HG02571 (cell line): ENCODE measurements at regions not wholly inside any gene's neighbourhood (a gene's known extent, or its start where the extent isn't known, plus 50 kb on each side); places are given as distances from the start of the nearest gene placed in this dataset.
A peak's percentile ranks its signal among the peaks of the same experiment; 100 is the strongest.

Experiments used
- ATAC-seq: cut with Tn5 transposase; IDR thresholded peaks from one replicate; pipeline ENCODE4 v1.9.1; 2021; ENCODE audit warnings: mild to moderate bottlenecking, moderate library complexity; ENCODE audit not compliant: unreplicated experiment

DNA sequence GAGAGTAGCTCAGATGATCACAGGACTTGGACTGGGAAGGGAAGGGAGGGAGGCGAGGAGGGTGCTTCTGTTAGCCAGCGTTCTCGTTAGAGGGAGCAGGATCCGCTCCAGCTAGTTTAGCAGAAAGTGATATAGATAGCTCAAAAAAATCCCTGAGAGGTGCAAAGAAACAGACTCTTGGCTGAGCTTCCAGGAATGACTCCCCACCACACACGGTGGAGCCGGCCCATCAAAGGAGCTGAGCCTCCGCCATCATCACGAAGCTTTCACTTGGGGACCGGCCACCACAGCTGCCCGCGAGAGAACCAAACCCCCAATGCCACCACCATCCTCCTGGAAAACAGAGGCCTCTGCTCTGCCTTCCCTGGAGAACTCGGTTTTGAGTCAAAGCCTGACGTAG, 124.6 kb upstream of the BCL2L14 start:
- ATAC-seq, result no peak

DNA sequence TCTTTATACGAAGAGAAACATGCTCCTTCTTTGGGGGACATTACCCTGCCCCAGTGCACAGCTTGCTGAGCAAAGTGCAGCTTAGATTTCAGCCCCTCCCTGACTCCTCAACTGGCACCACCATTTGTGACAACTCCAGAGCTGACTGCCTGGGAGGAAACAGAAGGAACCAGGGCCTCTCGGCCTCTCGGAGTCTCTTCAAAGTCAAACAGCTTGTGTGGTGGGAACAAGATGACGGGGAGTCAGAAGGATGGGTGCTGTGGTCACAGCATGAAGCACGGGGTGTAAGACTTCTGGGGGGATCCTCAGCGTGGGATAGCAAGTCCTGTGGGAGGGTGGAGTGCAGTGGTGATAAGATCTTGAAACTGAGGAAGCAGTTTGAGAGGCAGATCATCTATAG, 123.5 kb upstream of the BCL2L14 start:
- ATAC-seq, result no peak

DNA sequence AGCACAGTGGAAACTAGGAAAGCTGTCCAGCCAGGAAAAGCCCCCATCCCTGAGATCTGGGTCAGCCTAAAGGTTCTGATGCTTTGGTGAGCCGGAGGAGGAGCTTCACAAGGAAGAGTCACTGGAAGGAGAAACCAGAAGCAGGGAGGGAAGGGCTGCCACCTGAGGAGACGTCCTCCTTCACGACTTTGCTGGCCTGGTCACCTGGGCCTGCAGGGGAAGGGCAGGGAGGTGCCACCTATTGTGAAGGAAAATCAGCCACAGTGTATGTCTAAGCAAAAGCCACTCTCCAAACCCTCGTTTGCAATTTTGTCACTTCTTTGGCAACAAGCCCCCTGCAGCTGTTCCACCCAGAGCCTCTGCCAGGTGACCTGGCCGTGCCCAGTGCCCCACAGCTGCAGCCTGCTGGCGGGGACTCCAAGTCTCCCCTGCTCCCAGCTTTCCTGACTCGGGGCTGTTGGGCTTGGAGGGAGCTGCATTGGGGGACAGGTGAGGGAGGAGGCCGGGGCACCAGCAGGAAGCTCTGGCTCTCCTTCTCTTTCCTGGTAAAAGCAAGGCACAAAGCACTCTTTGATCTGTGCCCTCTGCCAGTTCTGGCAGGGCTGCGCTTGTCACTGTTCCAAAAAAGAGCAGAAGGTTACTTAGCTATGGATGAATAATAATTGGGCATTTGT, 120.9 kb upstream of the BCL2L14 start:
- ATAC-seq, result no peak

DNA sequence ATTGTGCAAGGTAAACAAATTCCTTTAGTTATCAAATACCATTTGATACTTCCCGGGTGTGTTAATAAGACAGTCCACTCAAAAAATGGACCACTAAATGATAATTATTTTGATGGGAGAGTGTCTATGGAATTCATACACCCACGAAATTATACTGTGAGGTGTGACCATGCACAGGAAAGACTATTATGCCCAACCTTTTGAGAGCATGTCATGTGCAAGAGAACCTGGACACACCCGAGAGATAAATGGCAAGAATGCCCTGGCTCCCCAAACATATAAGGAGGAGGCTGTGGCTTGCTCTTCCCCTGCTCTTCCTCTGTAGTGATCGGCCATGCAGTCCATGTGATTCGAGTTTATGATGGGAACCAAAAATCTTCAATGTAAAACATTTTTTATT, 119.5 kb upstream of the BCL2L14 start:
- ATAC-seq, result no peak

DNA sequence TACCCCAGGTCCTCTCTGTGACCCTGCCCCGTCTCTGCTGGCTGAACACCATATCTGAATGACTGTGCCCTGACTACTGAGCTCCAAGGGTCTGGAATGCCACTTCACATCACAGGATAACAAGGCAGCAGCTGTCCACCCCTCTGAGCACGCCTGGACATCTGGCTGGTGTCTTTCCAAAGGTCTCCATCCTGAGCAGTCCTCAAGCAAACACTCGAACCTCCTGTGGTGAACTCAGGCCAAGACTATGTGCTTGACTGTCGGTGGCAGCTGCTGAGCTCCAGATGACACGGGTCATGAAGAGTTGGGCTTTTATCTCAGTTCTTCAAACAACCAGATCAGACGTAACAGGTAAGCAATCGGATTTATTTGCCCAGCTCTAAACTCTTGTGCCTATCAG, 117.2 kb upstream of the BCL2L14 start:
- no peak for ATAC-seq

DNA sequence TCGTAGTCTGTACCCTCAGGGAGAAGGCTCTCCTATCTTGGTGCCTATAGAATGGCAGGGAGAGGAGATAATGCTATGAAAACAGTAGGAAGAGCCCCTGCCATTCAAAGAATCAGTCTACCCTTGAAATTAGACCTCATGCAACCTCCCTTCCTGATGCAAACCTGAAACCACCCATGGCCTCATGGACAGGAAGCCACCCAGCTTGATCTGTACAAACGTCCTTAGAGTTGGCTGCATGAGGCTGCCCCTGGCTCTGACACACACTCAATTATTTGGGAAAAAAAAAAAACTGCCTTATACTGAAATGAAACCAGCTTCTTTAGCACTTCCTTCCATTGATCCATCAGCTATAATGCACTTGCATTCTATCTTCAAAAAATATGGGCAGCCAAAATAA, 116.6 kb upstream of the BCL2L14 start:
- ATAC-seq, result no peak

DNA sequence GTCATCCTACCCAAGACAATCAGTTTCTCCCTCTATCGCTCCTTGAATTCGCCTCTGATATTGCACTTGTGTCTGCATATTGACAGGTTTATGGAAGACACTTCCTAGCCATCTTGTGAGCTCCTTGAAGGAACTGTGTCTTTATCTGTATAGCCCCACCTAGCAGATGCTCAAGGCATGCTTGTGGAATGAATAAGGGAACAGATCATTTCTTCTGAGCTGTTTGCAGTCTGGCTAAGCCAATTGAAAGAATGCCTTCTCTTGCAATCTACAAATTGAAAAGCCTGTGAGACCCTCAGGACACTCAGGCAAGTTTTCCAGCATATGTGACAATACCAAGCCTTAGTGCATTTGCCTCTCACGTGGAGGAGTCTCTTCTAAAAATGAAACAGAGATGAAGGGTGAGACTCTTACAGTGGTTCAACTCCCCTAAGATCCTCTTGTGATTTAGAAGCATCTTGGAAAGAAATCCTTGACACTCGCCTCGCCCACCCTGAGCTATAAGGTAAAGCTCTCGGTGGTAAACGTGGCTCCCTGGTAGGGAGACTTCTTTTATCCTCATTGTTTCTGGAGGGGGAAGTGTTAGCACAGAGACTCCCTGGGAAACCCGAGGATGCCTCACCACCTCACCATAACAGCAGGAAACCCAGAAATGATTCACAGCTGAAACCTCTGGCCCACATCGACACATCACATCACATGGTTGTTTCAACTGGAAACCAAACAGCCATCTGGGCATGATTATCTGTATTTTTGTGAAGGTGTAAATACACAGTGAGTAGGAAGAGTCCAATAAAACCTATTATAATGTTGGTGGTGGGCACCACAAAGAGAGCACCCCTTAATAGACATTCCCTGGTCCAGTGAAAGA, 112.3 kb upstream of the BCL2L14 start:
- ATAC-seq, result no peak

DNA sequence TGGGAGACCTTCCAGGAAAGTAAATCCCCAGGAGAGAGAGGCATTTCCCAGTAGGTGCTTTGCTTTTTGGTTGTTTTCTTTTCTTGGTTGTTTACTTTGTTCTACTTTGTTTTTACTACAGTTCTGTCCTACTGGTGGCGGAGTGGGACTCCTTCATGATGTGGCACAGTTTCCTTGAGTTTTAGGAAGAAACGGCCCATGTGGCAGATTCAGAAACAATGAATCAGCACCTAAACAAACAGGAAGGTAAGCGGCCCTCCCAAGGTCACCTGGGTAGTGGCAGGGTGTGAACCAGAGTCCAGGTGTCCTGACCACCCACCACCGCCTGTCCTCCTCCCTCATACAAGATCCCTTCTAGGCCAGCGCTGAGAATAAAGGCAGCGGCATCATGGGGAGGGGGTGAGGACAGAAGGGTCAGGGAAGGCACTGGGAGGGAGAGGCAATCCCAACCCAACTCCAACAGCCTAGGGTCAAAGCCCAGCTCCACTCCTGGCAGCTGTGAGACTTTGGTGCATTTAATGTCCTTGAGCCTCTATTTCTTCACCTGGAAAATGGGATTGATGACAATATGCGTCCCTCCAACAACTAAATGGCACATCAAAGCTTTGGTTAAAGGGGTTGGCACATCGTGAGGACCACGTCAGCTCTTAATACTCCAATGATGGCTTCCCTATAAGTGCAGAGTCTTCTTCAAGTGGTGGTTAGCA, 111.5 kb upstream of the BCL2L14 start:
- no peak for ATAC-seq

DNA sequence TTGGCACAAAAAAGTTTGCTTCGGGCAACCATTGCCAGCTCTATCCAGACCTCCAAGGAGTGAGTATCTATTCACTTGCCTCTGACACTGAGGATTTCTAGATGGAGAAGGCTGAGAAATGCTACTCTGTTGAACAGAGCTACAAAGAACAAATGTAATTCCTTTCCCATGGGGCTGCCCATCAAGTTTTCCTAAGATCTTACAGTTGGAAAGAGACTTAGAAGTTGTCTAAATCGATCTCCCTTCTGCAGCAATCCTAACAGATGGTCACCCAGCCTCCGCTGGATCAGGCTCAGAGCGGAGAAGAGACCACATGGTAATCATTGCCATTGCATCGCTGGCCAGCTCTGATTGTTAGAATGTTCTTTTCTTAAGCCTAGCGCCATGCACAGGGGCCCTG, 110.1 kb upstream of the BCL2L14 start:
- no peak for ATAC-seq

DNA sequence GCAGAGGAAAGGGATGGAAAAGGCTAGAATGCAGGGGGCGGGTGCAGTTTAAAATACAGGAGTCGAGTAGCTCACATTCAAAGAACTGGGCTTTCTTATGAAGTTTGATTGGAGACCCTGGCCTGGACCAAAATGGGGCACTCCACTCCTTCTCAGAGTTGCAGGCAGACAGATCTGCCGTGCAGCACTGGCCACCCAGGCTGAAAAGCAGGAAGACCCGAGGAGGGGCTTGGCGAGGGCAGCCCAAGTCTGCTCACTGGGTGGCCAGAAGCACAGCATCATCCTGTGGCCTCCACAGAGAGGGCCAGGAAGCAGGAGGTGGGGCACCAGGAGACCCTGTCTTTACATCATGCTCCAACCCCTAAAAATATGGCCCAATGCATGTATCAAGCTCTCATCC, 109.1 kb upstream of the BCL2L14 start:
- ATAC-seq, result no peak

DNA sequence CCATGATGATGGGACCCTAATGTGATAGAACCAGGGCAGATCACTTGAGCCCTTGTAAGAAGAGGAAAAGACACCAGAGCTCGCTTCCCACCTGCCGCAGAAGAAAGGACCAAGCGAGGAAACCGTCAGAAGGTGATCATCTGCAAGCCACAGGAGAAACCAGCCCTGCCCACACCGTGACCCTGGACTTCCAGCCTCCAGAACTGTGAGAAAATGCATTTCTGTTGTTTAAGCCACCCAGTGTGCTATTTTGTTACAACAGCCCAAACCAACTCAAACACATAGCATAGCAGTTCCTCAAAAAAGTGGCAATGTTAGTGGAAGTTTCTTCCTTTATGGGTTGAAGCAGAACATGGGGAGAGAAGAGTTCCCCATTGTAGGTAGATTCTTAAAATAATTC, 107.9 kb upstream of the BCL2L14 start:
- ATAC-seq, result no peak

DNA sequence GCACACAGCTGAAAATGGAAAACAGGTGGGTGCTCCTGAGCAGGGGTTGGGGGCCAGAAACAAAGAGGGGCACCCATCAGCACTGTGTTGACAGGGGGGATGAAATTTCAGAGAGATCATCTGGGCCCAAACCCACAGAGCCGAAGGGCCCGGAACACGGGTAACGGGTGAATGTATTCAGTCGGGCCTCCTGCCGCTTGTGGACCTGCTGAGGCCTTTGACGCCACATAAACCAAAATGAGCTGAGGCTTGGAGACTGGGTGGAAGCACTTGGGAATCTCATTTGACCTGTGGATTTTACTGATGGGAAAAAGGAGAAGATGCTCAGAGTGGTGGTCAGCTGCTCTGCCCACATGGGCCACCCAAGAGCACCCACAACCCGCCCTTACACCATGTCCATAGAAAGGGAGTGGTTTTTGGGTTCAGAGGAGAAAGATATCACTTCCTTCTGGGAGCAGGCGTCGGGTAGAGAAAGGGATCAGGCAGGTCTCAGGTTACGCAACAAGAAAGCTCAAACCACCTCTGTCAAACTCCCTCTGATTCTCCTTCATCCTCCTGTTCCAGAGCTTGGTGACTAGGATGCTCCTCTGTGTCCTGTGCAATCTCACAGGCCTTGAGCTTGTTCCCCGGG, 106.8 kb upstream of the BCL2L14 start:
- no peak for ATAC-seq

DNA sequence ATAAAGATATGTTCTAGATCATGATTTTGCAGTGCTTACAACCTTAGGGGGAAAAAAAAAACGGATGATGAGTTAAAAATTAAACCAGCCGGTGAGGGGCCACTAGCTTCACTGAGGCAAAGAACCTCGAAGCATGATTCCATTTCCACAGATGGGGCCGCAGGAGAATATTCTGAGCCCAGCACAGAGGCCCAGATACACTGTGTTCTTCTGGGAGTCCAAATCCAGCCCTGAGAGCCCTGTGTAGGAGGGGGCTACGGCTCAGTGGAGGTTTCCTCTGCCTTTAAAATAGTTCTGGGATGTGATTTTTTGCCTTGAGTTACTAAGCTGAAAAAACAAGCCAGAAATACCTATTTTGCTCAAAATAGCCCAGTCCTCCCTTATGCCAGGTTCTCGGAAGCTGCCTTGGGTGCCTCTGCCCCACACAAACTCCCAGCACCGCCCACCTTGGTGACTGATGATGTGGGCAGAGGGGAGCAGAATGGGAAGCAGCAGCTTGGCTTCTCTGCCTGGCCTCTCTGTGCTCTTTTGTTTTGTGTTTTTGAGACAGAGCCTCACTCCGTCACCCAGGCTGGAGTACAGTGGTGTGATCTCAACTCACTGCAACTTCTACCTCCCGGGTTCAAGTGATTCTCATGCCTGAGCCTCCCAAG, 105.4 kb upstream of the BCL2L14 start:
- ATAC-seq, result no peak

DNA sequence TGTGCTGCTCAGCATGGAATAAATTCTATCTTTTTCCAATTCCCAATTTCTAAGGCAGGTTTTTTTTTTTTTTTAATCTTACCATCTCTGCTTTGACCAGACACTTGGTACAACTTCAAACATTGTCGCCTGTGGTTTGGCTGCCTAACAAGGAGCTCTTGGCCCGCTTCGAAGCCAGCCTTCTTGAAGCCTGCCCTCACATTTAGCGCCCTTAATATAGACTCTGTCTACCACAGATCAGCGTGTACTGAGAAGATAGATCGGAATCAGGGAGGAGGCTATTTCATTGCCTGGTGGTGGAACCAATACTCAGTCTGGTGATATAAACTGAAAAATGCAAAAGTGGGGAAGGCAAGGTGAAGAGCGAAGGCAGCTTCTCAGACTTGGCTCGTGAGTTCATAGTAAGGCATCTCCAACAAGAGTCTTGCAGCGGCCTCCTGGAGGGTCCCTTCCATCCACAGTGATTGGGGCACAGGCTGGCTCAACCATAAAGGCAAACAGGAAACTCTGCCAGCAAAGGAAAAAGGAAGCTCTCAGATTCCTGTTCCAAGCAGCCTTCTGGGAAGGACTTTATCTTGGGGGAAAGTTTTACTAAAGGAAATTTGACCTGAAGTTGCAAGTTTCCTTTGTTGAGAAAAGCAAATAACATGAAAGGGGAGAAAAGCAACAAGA, 103.2 kb upstream of the BCL2L14 start:
- no peak for ATAC-seq

DNA sequence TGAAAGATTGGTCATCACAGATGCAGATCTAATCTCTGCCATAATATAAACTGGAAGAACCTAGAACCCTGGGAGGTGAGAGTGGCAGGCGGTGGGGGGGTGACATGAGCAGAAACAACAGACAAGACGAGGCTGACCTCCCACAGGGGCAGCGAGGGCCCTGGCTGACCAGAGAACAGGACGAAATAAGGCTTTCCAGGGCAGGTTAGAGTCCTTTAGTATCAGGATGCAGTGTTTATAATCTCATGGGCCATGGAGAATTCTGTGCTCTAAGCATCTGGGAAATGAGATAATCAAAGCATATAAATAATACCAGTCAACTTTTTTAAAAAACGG, 102.7 kb upstream of the BCL2L14 start:
- ATAC-seq, result no peak

DNA sequence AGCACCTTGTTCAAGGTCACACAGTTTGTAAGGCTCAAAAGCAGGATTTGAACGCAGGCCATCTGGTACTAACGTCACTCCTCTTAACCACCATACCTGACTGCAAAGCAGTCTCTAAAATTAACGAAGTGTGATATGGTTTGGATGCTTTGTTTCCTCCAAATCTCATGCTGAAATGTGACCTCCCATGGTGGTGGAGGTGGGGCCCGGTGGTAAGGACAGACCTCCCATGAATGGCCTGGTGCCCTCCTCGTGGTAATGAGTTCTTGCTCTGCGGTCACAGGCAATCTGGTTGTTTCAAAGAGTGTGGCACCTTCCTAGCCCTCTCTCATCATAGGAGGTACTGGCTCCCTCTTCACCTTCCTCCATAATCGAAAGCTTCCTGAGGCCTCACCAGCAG, 102.2 kb upstream of the BCL2L14 start:
- no peak for ATAC-seq

DNA sequence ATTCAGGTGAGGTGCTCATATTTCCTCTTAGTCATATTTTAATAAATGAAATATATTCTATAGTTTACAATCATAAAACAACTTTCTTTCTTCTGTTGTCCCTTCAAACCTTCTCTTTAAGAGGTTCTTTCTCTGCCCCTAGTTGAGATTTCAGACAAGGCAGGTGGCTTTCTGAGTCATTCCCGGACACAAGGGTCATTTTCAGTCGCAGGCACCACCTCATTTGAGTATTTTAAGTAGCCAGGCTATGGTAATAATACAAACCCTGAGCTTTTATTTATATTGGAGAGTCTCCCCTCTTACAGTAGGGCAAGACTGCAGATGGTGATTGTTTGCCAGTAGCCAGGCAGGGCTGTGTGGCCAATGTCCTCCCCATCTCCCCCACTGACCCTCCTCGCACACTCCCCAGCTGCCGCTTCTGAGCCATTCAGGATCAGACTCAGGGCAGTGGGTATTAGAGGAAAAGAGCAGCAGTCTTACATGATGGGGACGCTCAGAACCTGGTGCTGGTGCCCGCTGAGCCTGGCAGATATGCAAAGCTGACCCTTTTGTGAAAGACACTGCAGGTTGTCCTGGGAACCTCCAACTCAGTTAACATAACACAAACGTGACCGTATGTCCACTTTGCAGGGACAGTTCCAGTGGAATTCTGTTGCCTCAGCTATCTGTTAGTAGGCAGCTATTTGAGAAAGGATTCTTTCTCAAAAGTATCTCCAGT, 101.1 kb upstream of the BCL2L14 start:
- peak; percentile 74 for ATAC-seq

DNA sequence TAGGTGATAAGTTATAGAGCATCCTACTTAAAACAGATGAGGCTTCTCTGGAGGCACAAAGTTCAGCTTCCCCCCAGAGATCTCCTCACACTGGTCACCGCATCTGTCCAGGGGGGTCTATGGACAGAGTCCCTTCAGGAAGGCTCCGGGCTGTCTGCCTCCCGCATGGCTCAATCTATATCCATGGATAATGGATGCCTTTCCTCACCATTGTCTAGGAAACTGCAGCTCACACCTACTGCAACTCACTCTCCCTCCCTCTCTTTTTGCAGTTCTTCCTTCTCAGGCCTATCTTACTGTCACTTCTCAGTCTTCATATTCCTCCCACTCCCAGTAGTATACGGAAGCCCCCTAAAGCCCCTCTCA, 100.6 kb upstream of the BCL2L14 start:
- no peak for ATAC-seq

DNA sequence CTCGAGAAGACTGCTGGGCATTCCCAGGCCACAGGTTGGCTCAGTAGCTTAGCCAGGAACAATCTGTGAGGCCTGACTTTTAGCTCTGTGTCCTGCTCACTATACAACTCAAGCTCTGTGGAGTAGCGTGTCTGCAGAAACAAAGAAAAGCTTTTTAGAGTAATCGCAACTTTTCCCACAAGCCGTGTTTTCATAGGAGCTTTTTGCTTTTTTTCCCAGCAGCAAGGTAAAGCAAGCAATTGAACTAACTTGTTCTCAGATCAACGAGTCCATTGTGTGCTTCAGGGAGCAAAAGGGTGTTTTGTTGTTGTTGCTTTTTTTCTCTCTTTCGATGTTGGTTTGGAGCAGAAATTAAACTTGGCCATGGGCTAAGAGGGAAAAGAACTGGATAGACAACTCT, 97.3 kb upstream of the BCL2L14 start:
- ATAC-seq, result no peak

DNA sequence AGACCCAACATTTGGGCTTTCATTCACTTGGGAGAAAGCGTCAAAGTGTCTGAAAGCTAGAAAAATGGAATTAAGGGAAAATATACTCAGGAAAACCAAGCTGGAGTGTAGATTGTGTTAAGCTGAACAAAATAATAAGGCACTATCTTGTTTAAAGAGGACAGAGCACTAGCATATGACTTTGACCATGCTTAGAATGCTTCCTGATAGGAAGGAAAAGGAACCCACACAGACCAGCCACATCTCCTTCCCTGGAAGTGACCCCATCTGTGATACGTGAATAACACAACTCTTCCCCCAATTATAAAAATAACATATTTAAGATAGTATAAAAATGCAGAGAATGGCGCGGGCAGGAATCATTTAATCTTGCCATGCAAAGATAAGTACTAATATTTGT, 94.7 kb upstream of the BCL2L14 start:
- ATAC-seq, result no peak
